NCI-H2196 (cell line): ENCODE measurements at regions not wholly inside any gene's neighbourhood (a gene's known extent, or its start where the extent isn't known, plus 50 kb on each side); places are given as distances from the start of the nearest gene placed in this dataset.

Experiments used
- DNase-seq: peaks from one replicate; lab custom pipeline; 2025; ENCODE audit not compliant: unreplicated experiment; lab: John Stamatoyannopoulos, UW

GRCh38 chr2:67462738-67463496, 65.8 kb downstream of the ETAA1 start:
- no peak for DNase-seq

- no peak for DNase-seq
Measured at GRCh38 chr2:67463810-67464209, 66.7 kb downstream of the ETAA1 start.

- no peak for DNase-seq
Measured at GRCh38 chr2:67465623-67466022, 68.5 kb downstream of the ETAA1 start.

GRCh38 chr2:67466734-67467133, 69.6 kb downstream of the ETAA1 start:
- DNase-seq = no peak

- DNase-seq = no peak
Measured at GRCh38 chr2:67471681-67472080, 74.5 kb downstream of the ETAA1 start.

GRCh38 chr2:67476809-67477790, 80.0 kb downstream of the ETAA1 start:
- DNase-seq = no peak

GRCh38 chr2:67479261-67479660, 82.1 kb downstream of the ETAA1 start:
- no peak for DNase-seq

- no peak for DNase-seq
Measured at GRCh38 chr2:67485431-67485830, 88.3 kb downstream of the ETAA1 start.

GRCh38 chr2:67486041-67486796, 89.1 kb downstream of the ETAA1 start:
- peak; percentile 2 for DNase-seq

- no peak for DNase-seq
Measured at GRCh38 chr2:67487993-67488392, 90.9 kb downstream of the ETAA1 start.

- DNase-seq = no peak
Measured at GRCh38 chr2:67489396-67489795, 92.3 kb downstream of the ETAA1 start.

GRCh38 chr2:67498931-67499330, 101.8 kb downstream of the ETAA1 start:
- no peak for DNase-seq

GRCh38 chr2:67499989-67500388, 102.9 kb downstream of the ETAA1 start:
- no peak for DNase-seq

- DNase-seq = no peak
Measured at GRCh38 chr2:67500541-67500940, 103.4 kb downstream of the ETAA1 start.

- no peak for DNase-seq
Measured at GRCh38 chr2:67502346-67503065, 105.4 kb downstream of the ETAA1 start.

GRCh38 chr2:67503066-67503795, 106.1 kb downstream of the ETAA1 start:
- DNase-seq = no peak

GRCh38 chr2:67510745-67511144, 113.6 kb downstream of the ETAA1 start:
- DNase-seq = no peak

GRCh38 chr2:67514515-67514914, 117.4 kb downstream of the ETAA1 start:
- no peak for DNase-seq

GRCh38 chr2:67515056-67515455, 117.9 kb downstream of the ETAA1 start:
- no peak for DNase-seq

- no peak for DNase-seq
Measured at GRCh38 chr2:67515538-67515937, 118.4 kb downstream of the ETAA1 start.
